Fibroblast of lung (primary cell): ENCODE measurements at regions not wholly inside any gene's neighbourhood (a gene's known extent, or its start where the extent isn't known, plus 50 kb on each side); places are given as distances from the start of the nearest gene placed in this dataset.

ENCODE experiments used
- DNase-seq, 2 donors: peaks; one replicate each; pipeline versions ENCODE4 v3.0.0 to v3.0.0-alpha.2; 2010; ENCODE audit warnings: low read depth in 2 of 2
- H2AFZ ChIP-seq: 2 replicates; pipeline ENCODE4 v1.5.1; 2012; ENCODE audit warnings: low read length, control low read depth, inconsistent platforms
- H3K27ac ChIP-seq: 2 replicates; pipeline ENCODE4 v1.5.1; 2011; ENCODE audit warnings: low read length, control low read depth; ENCODE audit not compliant: insufficient read depth
- H3K27me3 ChIP-seq: 2 replicates; pipeline ENCODE4 v1.5.1; 2011; ENCODE audit warnings: mild to moderate bottlenecking, low read length; ENCODE audit not compliant: control insufficient read depth, insufficient read depth
- H3K36me3 ChIP-seq: 2 replicates; pipeline ENCODE4 v1.5.1; 2011; ENCODE audit warnings: low read length; ENCODE audit not compliant: control insufficient read depth, insufficient read depth
- H3K4me1 ChIP-seq: 2 replicates; pipeline ENCODE4 v1.5.1; 2011; ENCODE audit warnings: low read length; ENCODE audit not compliant: control insufficient read depth, insufficient read depth; ENCODE audit errors: extremely low read depth
- H3K4me2 ChIP-seq: 2 replicates; pipeline ENCODE4 v1.5.1; 2011; ENCODE audit warnings: low read length, control low read depth; ENCODE audit not compliant: insufficient read depth; ENCODE audit errors: extremely low read depth
- H3K4me3 ChIP-seq, 4 experiments: fragments of 200-600 bp in 1 of 4; sonication (generic) in 1 of 4; replicated peaks in 1 of 4; 2 replicates each; pipeline ENCODE4 v1.5.1; 2011 to 2016; ENCODE audit warnings: low read length in 4 of 4, low read depth in 3 of 4, mild to moderate bottlenecking in 3 of 4, control low read depth in 2 of 4, inconsistent platforms in 1 of 4, mixed read lengths in 1 of 4; ENCODE audit not compliant: insufficient read depth in 1 of 4; ENCODE audit errors: control extremely low read depth in 1 of 4
- H3K79me2 ChIP-seq: 2 replicates; pipeline ENCODE4 v1.5.1; 2012; ENCODE audit warnings: mild to moderate bottlenecking, low read length, inconsistent platforms; ENCODE audit not compliant: control insufficient read depth, insufficient read depth
- H3K9ac ChIP-seq: 2 replicates; pipeline ENCODE4 v1.5.1; 2011; ENCODE audit warnings: mild to moderate bottlenecking, low read length, control low read depth; ENCODE audit not compliant: insufficient read depth
- H3K9me3 ChIP-seq: 2 replicates; pipeline ENCODE4 v1.5.1; 2012; ENCODE audit warnings: low read depth, low read length; ENCODE audit not compliant: control insufficient read depth, insufficient read depth
- H4K20me1 ChIP-seq: 2 replicates; pipeline ENCODE4 v1.5.1; 2011; ENCODE audit warnings: low read length; ENCODE audit not compliant: control insufficient read depth, insufficient read depth; ENCODE audit errors: extremely low read depth
- EZH2 ChIP-seq: IDR thresholded peaks from 2 replicates; pipeline ENCODE4 v1.5.1; 2012; ENCODE audit warnings: low read length, control low read depth, mild to moderate bottlenecking; ENCODE audit errors: missing control alignments
- TF ChIP-seq, protein P1 (sequence below), 2 donors: IDR thresholded peaks in 1 of 2; conservative IDR thresholded peaks in 1 of 2; 1 replicate in 1 of 2; 2 replicates in 1 of 2; pipeline ENCODE4 v1.5.1; 2011 to 2012; ENCODE audit warnings: low read length in 2 of 2, control low read depth in 1 of 2, inconsistent platforms in 1 of 2, low read depth in 1 of 2, mild to moderate bottlenecking in 1 of 2

DNA sequence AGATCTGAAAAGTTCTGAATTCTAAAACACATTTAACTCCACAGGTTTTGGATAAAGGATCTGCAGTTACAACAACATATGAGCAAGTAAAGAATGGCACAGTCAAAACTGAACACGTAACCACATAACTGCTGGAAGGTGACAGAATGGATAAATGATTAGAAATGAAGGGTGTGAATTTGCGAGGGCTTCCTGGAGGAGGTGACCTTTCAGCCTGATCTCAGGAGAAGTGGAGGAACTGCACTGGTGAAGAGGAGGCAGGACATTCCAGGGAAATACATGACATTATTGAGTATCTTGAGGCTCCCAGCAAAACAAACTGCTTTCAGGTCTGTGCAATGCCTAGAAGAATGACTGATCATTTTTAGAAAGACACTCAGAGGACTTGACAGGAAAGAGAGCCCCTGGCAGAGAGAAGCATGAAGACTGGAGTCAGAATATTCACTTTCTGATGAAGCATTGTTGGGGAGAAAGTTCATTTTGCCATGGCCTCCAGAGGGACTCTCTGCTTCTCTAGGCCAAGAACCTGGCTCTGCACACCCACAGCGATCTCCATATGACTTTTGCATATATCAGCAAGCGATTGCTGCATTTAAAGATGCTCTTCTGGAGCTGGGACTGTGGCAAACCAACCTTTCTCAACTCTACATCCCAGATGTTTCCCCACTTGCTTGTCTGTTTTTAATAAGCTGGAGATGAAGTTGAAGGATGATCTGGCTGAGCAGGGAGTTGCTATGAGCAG, 122.7 kb upstream of the FAM78B start:
- DNase-seq: no peak
- Histone ChIP-seq H4K20me1 (no peaks in the 10 kb centered on the region), H3K36me3 (no peaks in the 10 kb centered on the region), H2AFZ (no peak overlapping the region), H3K4me3 (no peak overlapping the region), H3K79me2 (no peaks in the 10 kb centered on the region), H3K27ac (no peak overlapping the region), H3K27me3 (no peaks in the 10 kb centered on the region), H3K9ac (no peak overlapping the region), H3K4me2 (no peak overlapping the region), H3K9me3 (no peaks in the 10 kb centered on the region), H3K4me1 (no peaks in the 10 kb centered on the region)
- TF ChIP-seq, protein P1, sequence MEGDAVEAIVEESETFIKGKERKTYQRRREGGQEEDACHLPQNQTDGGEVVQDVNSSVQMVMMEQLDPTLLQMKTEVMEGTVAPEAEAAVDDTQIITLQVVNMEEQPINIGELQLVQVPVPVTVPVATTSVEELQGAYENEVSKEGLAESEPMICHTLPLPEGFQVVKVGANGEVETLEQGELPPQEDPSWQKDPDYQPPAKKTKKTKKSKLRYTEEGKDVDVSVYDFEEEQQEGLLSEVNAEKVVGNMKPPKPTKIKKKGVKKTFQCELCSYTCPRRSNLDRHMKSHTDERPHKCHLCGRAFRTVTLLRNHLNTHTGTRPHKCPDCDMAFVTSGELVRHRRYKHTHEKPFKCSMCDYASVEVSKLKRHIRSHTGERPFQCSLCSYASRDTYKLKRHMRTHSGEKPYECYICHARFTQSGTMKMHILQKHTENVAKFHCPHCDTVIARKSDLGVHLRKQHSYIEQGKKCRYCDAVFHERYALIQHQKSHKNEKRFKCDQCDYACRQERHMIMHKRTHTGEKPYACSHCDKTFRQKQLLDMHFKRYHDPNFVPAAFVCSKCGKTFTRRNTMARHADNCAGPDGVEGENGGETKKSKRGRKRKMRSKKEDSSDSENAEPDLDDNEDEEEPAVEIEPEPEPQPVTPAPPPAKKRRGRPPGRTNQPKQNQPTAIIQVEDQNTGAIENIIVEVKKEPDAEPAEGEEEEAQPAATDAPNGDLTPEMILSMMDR (conservative IDR thresholded peaks at IDR 0.05 in 1 of 2, IDR thresholded peaks at IDR 0.05 in 1 of 2; ENCODE audit: low read depth in 1 of 2, low read length in 2 of 2): no peak
- no peak for TF ChIP-seq EZH2

DNA sequence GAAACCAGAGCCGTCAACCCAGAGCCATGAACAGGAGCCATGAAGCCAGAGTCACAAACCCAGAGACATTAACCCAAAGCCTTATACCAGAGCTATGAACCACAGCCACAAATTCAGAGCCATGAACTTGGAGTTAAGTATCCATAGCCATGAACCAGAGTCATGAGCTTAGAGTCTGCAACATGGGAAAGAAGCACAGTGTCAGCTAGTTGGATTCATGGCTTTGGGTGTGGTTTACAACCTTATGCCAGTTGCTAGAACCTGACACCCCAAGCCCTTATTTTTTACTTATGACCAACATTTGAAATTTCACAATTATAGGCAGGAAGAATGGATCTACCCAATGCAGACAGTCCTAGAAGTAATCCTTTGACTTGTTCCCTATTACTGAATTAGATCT, 128.9 kb upstream of the FAM78B start:
- Histone ChIP-seq H3K9me3 (no peaks in the 10 kb centered on the region), H3K4me2 (no peak overlapping the region), H3K36me3 (no peaks in the 10 kb centered on the region), H4K20me1 (no peaks in the 10 kb centered on the region), H3K79me2 (no peaks in the 10 kb centered on the region), H3K4me1 (no peaks in the 10 kb centered on the region), H3K27me3 (no peaks in the 10 kb centered on the region), H3K4me3 (no peak overlapping the region), H3K9ac (no peak overlapping the region), H3K27ac (no peak overlapping the region), H2AFZ (no peak overlapping the region)
- no peak for DNase-seq
- TF ChIP-seq EZH2: no peak
- TF ChIP-seq, protein P1 (conservative IDR thresholded peaks at IDR 0.05 in 1 of 2, IDR thresholded peaks at IDR 0.05 in 1 of 2; ENCODE audit: low read depth in 1 of 2, low read length in 2 of 2): no peak

DNA sequence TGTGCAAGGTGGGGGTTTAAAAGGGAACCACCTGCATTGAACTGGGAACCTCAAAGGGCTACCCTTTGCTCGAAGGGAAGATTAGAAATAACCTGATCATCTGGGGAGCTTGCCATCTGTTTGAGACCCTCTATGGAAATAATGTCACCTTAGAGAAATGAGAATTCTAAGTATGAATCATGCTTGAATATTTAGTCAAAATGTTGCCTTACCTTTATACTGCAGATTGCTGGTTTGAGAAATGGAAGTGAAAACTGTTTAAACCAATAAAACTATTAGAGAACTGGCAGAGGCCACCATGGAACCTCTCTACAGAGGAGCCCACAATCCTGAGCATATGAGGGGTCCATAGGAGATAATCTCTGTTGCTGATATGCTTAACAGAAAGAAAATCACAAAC, 131.2 kb upstream of the FAM78B start:
- Histone ChIP-seq H3K27ac (no peak overlapping the region), H2AFZ (no peak overlapping the region), H3K4me3 (no peak overlapping the region), H3K4me1 (no peaks in the 10 kb centered on the region), H3K9me3 (no peaks in the 10 kb centered on the region), H3K27me3 (no peaks in the 10 kb centered on the region), H4K20me1 (no peaks in the 10 kb centered on the region), H3K4me2 (no peak overlapping the region), H3K9ac (no peak overlapping the region), H3K79me2 (no peaks in the 10 kb centered on the region), H3K36me3 (no peaks in the 10 kb centered on the region)
- TF ChIP-seq EZH2: no peak
- TF ChIP-seq, protein P1 (conservative IDR thresholded peaks at IDR 0.05 in 1 of 2, IDR thresholded peaks at IDR 0.05 in 1 of 2; ENCODE audit: low read depth in 1 of 2, low read length in 2 of 2): no peak
- DNase-seq: no peak
